HCT116 (cell line): ENCODE measurements at regions not wholly inside any gene's neighbourhood (a gene's known extent, or its start where the extent isn't known, plus 50 kb on each side); places are given as distances from the start of the nearest gene placed in this dataset.

Source experiments
- ATAC-seq: fragments of 200-7000 bp; cut with Tn5 transposase; 2 replicates; pipeline ENCODE4 v1.9.1; 2020; ENCODE audit warnings: mild to moderate bottlenecking, moderate library complexity
- BruUV-seq: library from RNA; stranded (reverse); fragments of 400-500 nt; replicated peaks from 2 replicates; lab custom pipeline; 2021; lab: Mats Ljungman, UMichigan
- CTCF ChIA-PET: fragments of 300-600 bp; sonication (Branson Sonifier 250); formaldehyde crosslinking; loops from one replicate; lab custom pipeline; 2021; ENCODE audit warnings: antibody characterized with exemption; lab: Charles Lee
- POLR2A ChIA-PET: fragments of 300-600, 350-600 bp; sonication (Branson Sonifier 250); formaldehyde crosslinking; loops from one replicate; lab custom pipeline; 2021; ENCODE audit warnings: antibody characterized with exemption; lab: Charles Lee
- RAD21 ChIA-PET, 2 experiments: fragments of 300-600 bp; sonication (Branson Sonifier 250); formaldehyde crosslinking; loops; one replicate each; lab custom pipeline; 2023; ENCODE audit warnings: low total read pairs in 2 of 2; ENCODE audit not compliant: uncharacterized antibody in 2 of 2, unreplicated experiment in 2 of 2, low non-redundant PET in 1 of 2; lab: Charles Lee
- DNase-seq: peaks from one replicate; pipeline ENCODE4 v3.0.0-alpha.2; 2010; ENCODE audit warnings: low read depth, low spot score
- H2AFZ ChIP-seq: fragments of 200-600 bp; shearing (Covaris generic), sonication (generic); 2 replicates; pipeline ENCODE4 v1.6.1; 2017; ENCODE audit warnings: low read depth, mixed run types, mixed read lengths, antibody characterized with exemption, low read length; ENCODE audit not compliant: poor library complexity, severe bottlenecking
- H3K27ac ChIP-seq: 2 replicates; pipeline ENCODE4 v1.5.1; 2012; ENCODE audit warnings: low read depth, low read length
- H3K27me3 ChIP-seq: fragments of 200-600 bp; sonication (generic); 2 replicates; pipeline ENCODE4 v1.6.1; 2016; ENCODE audit warnings: mixed run types, low read length, mixed read lengths; ENCODE audit not compliant: insufficient read depth
- H3K36me3 ChIP-seq, 2 experiments: fragments of 200-500 bp in 1 of 2; fragments of 200-600 bp in 1 of 2; sonication (Bioruptor generic) in 1 of 2; sonication (generic) in 1 of 2; 2 replicates each; pipeline versions ENCODE4 v1.5.1 to v1.6.1; 2014 to 2016; ENCODE audit warnings: low read length in 2 of 2, inconsistent platforms in 1 of 2, mixed read lengths in 1 of 2, mixed run types in 1 of 2; ENCODE audit not compliant: insufficient read depth in 2 of 2, control insufficient read depth in 1 of 2
- H3K4me1 ChIP-seq, 2 experiments: fragments of 200-600 bp in 1 of 2; sonication (generic) in 1 of 2; 2 replicates each; pipeline versions ENCODE4 v1.5.1 to v1.6.1; 2012 to 2017; ENCODE audit warnings: low read length in 2 of 2, inconsistent platforms in 1 of 2, mild to moderate bottlenecking in 1 of 2, mixed read lengths in 1 of 2, mixed run types in 1 of 2, moderate library complexity in 1 of 2; ENCODE audit not compliant: insufficient read depth in 2 of 2, control insufficient read depth in 1 of 2
- H3K4me2 ChIP-seq: fragments of 200-600 bp; sonication (generic); 2 replicates; pipeline ENCODE4 v1.6.1; 2017; ENCODE audit warnings: mixed run types, low read length, mixed read lengths
- H3K4me3 ChIP-seq, 2 experiments: fragments of 200-600 bp in 1 of 2; sonication (generic) in 1 of 2; replicated peaks in 1 of 2; 2 replicates each; pipeline ENCODE4 v1.5.1; 2011 to 2016; ENCODE audit warnings: low read length in 2 of 2, control low read depth in 1 of 2, low read depth in 1 of 2, mild to moderate bottlenecking in 1 of 2, mixed read lengths in 1 of 2, mixed run types in 1 of 2
- H3K79me2 ChIP-seq: fragments of 200-600 bp; sonication (generic); 2 replicates; pipeline ENCODE4 v1.6.1; 2017; ENCODE audit warnings: mild to moderate bottlenecking, mixed run types, low read length, moderate library complexity, mixed read lengths; ENCODE audit not compliant: insufficient read depth
- H3K9ac ChIP-seq: fragments of 200-600 bp; sonication (generic); 2 replicates; pipeline ENCODE4 v1.6.1; 2016; ENCODE audit warnings: low read length, mixed read lengths
- H3K9me2 ChIP-seq: fragments of 200-600 bp; sonication (generic), shearing (Covaris generic); 2 replicates; pipeline ENCODE4 v1.6.1; 2017; ENCODE audit warnings: mixed run types, mild to moderate bottlenecking, moderate library complexity; ENCODE audit not compliant: insufficient read depth
- H3K9me3 ChIP-seq, 2 experiments: fragments of 200-500 bp in 1 of 2; fragments of 200-600 bp in 1 of 2; sonication (Bioruptor generic) in 1 of 2; sonication (generic) in 1 of 2; 2 replicates each; pipeline ENCODE4 v1.6.1; 2014 to 2017; ENCODE audit warnings: low read length in 2 of 2, mixed read lengths in 2 of 2, inconsistent platforms in 1 of 2, low read depth in 1 of 2, mild to moderate bottlenecking in 1 of 2, mixed run types in 1 of 2, moderate library complexity in 1 of 2; ENCODE audit not compliant: control insufficient read depth in 1 of 2, insufficient read depth in 1 of 2
- H4K20me1 ChIP-seq: fragments of 200-600 bp; sonication (generic), shearing (Covaris generic); 2 replicates; pipeline ENCODE4 v1.6.1; 2017; ENCODE audit warnings: mixed run types, mild to moderate bottlenecking, moderate library complexity; ENCODE audit not compliant: insufficient read depth
- ATF3 ChIP-seq: IDR thresholded peaks from 2 replicates; pipeline ENCODE4 v1.6.1; 2012
- CBX3 ChIP-seq: IDR thresholded peaks from 2 replicates; pipeline ENCODE4 v1.6.1; 2012; ENCODE audit warnings: low read depth
- CTCF ChIP-seq, 3 experiments: fragments of 200-600 bp in 1 of 3; sonication (generic) in 1 of 3; IDR thresholded peaks in 2 of 3; conservative IDR thresholded peaks in 1 of 3; 2 replicates each; pipeline ENCODE4 v1.5.1; 2012 to 2017; ENCODE audit warnings: low read depth in 2 of 3, low read length in 2 of 3, antibody characterized with exemption in 1 of 3, borderline replicate concordance in 1 of 3, control low read depth in 1 of 3, mild to moderate bottlenecking in 1 of 3, mixed read lengths in 1 of 3, mixed run types in 1 of 3, moderate library complexity in 1 of 3; ENCODE audit not compliant: insufficient read depth in 1 of 3
- ELF1 ChIP-seq: IDR thresholded peaks from 2 replicates; pipeline ENCODE4 v1.6.1; 2012; ENCODE audit warnings: low read depth, borderline replicate concordance
- EZH2phosphoT487 ChIP-seq: fragments of 200-600 bp; IDR thresholded peaks from 2 replicates; pipeline ENCODE4 v1.6.1; 2018; ENCODE audit warnings: antibody characterized with exemption, borderline replicate concordance
- JUND ChIP-seq: IDR thresholded peaks from 2 replicates; pipeline ENCODE4 v1.6.1; 2012
- POLR2AphosphoS5 ChIP-seq: IDR thresholded peaks from 2 replicates; pipeline ENCODE4 v1.6.1; 2011; ENCODE audit warnings: mild to moderate bottlenecking, low read depth, low read length, moderate library complexity
- SIN3A ChIP-seq: IDR thresholded peaks from 2 replicates; pipeline ENCODE4 v1.6.1; 2012; ENCODE audit warnings: low read depth
- SP1 ChIP-seq: IDR thresholded peaks from 2 replicates; pipeline ENCODE4 v1.6.1; 2012; ENCODE audit warnings: low read depth
- SRF ChIP-seq: IDR thresholded peaks from 2 replicates; pipeline ENCODE4 v1.6.1; 2012; ENCODE audit warnings: low read depth
- YY1 ChIP-seq: IDR thresholded peaks from 2 replicates; pipeline ENCODE4 v1.6.1; 2011; ENCODE audit warnings: low read length, low read depth, moderate library complexity, mild to moderate bottlenecking; ENCODE audit not compliant: insufficient replicate concordance; ENCODE audit errors: extremely low read depth
- ZBTB33 ChIP-seq: IDR thresholded peaks from 2 replicates; pipeline ENCODE4 v1.6.1; 2011; ENCODE audit warnings: mild to moderate bottlenecking, low read length, moderate library complexity; ENCODE audit not compliant: insufficient replicate concordance; ENCODE audit errors: extremely low read depth
- ZFX ChIP-seq: fragments of 450-650 bp; IDR thresholded peaks from 2 replicates; pipeline ENCODE4 v1.6.1; 2017
- ZNF274 ChIP-seq: fragments of 200-500 bp; sonication (Bioruptor generic); IDR thresholded peaks from 2 replicates; pipeline ENCODE4 v1.6.1; 2014; ENCODE audit warnings: mild to moderate bottlenecking, low read depth, low read length, inconsistent platforms
- intact Hi-C: fragments of 100-400 bp; cut with micrococcal nuclease; formaldehyde crosslinking; loops from 2 replicates; pipeline ENCODE4 v1.10.0; 2022

- Histone ChIP-seq H4K20me1 (no peaks in the 10 kb centered on the region), H3K36me3 (no peaks in the 10 kb centered on the region), H2AFZ (no peak overlapping the region), H3K4me2 (no peak overlapping the region), H3K4me1 (no peaks in the 10 kb centered on the region), H3K27ac (no peak overlapping the region), H3K9ac (no peak overlapping the region), H3K27me3 (no peaks in the 10 kb centered on the region), H3K4me3 (no peak overlapping the region), H3K9me2 (no peaks in the 10 kb centered on the region), H3K79me2 (no peaks in the 10 kb centered on the region)
- ChIA-PET POLR2A (no interaction called here), CTCF (no interaction called here), RAD21 (no interaction called here)
- DNase-seq (no peak), ATAC-seq (no peak)
- intact Hi-C loops, result no loop called here
- TF ChIP-seq ATF3 (no peak), ELF1 (no peak), YY1 (no peak), POLR2AphosphoS5 (no peak), SIN3A (no peak)
- TF ChIP-seq, all 23 proteins: peak for 0
- BruUV-seq, result no TSS peak
- no peaks in the 10 kb centered on the region for H3K9me3 ChIP-seq
These were observed 60.3 kb upstream of the RGS7 start for GRCh38 chr1:241417258-241417657.

- RAD21 ChIA-PET, result no interaction called here
- no peak overlapping the region for H3K4me2 ChIP-seq
- CTCF ChIA-PET, result no interaction called here
- no peaks in the 10 kb centered on the region for H3K9me2 ChIP-seq
- H3K79me2 ChIP-seq, result no peaks in the 10 kb centered on the region
- no peak overlapping the region for H2AFZ ChIP-seq
- no peak overlapping the region for H3K27ac ChIP-seq
- H3K9ac ChIP-seq, result no peak overlapping the region
- H3K4me1 ChIP-seq, result no peaks in the 10 kb centered on the region
- no peaks in the 10 kb centered on the region for H3K27me3 ChIP-seq
- no peaks in the 10 kb centered on the region for H3K9me3 ChIP-seq
- POLR2A ChIA-PET, result no interaction called here
- no peaks in the 10 kb centered on the region for H3K36me3 ChIP-seq
- H4K20me1 ChIP-seq, result no peaks in the 10 kb centered on the region
- H3K4me3 ChIP-seq, result no peak overlapping the region
- no TSS peak for BruUV-seq
- ATAC-seq, result no peak
- no peak for DNase-seq
- intact Hi-C loops, result no loop called here
- no peak for TF ChIP-seq ZNF274
- TF ChIP-seq EZH2phosphoT487, result no peak
- TF ChIP-seq ZFX, result no peak
- TF ChIP-seq SRF, result no peak
- TF ChIP-seq ZBTB33, result no peak
- no peak for TF ChIP-seq SP1
- no peak for TF ChIP-seq CTCF (IDR thresholded peaks at IDR 0.05 in 2 of 3, conservative IDR thresholded peaks at IDR 0.05 in 1 of 3; ENCODE audit: borderline replicate concordance in 1 of 3, insufficient read depth in 1 of 3, low read depth in 2 of 3, low read length in 2 of 3)
- no peak for TF ChIP-seq JUND
- no peak for TF ChIP-seq CBX3
- TF ChIP-seq SIN3A, result no peak
These were observed 57.0 kb upstream of the RGS7 start for GRCh38 chr1:241413974-241414373.
